ENCODE measurements at regions not wholly inside any gene's neighbourhood (a gene's known extent, or its start where the extent isn't known, plus 50 kb on each side); places are given as distances from the start of the nearest gene placed in this dataset.
A peak's percentile ranks its signal among the peaks of the same experiment; 100 is the strongest.

DNA sequence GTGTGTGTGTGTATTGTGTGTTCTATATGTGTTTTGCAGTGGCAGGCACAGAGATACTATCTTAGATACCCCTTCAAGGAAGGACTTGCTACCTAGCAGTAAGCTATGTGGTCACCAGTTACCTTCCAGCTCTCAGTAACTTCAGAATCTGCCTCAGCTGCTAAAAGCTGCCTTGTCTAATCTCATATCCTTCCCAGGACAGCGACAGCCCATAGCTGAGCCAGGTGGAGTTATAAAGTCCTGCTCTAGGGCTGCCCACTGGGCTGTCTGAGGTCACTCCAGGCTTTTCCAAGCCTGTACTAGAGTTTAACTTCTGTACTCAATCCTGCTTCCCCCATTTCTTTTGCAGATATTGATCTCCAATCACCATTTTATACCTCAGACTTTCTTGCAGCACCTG lies 942.6 kb downstream of the GALC start:
- Histone ChIP-seq H3K4me1 (ENCODE audit: low read depth) (no peaks in the 10 kb centered on the region), H3K4me3 (no peak overlapping the region), H3K9me3 (ENCODE audit: low read depth) (no peaks in the 10 kb centered on the region), H3K27me3 (no peaks in the 10 kb centered on the region), H3K36me3 (no peaks in the 10 kb centered on the region), H3K27ac (no peak overlapping the region)
- TF ChIP-seq, protein P1, sequence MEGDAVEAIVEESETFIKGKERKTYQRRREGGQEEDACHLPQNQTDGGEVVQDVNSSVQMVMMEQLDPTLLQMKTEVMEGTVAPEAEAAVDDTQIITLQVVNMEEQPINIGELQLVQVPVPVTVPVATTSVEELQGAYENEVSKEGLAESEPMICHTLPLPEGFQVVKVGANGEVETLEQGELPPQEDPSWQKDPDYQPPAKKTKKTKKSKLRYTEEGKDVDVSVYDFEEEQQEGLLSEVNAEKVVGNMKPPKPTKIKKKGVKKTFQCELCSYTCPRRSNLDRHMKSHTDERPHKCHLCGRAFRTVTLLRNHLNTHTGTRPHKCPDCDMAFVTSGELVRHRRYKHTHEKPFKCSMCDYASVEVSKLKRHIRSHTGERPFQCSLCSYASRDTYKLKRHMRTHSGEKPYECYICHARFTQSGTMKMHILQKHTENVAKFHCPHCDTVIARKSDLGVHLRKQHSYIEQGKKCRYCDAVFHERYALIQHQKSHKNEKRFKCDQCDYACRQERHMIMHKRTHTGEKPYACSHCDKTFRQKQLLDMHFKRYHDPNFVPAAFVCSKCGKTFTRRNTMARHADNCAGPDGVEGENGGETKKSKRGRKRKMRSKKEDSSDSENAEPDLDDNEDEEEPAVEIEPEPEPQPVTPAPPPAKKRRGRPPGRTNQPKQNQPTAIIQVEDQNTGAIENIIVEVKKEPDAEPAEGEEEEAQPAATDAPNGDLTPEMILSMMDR (IDR thresholded peaks at IDR 0.05; ENCODE audit: low read depth, low read length), result no peak
- no peak for DNase-seq (ENCODE audit: low read depth in 1 of 2, low spot score in 1 of 2)

DNA sequence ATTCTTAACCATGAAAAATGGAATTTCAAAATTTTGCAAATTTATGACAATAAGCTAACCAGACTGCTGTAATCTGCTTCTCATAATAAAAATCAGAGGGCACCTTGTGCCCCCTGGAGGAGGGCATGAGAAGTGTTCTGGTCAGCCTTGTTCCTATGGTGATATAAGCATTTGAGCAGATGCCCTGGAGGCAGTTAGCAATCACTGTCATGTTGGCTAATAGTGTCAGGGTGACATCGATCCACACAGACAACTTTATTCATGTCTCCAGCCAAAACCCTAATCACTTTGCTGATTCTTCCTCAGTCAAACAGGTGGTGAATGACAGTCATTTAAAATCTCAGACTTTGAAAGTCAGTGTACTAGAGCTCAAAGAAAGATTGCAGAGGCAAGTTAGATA lies 943.0 kb downstream of the GALC start:
- no peaks in the 10 kb centered on the region for H3K4me1 ChIP-seq (ENCODE audit: low read depth)
- TF ChIP-seq, protein P1 (IDR thresholded peaks at IDR 0.05; ENCODE audit: low read depth, low read length), result peak; percentile 52
- H3K36me3 ChIP-seq, result no peaks in the 10 kb centered on the region
- no peaks in the 10 kb centered on the region for H3K27me3 ChIP-seq
- peak; percentile 25 to 40 for DNase-seq (ENCODE audit: low read depth in 1 of 2, low spot score in 1 of 2)
- H3K4me3 ChIP-seq, result no peak overlapping the region
- no peaks in the 10 kb centered on the region for H3K9me3 ChIP-seq (ENCODE audit: low read depth)
- H3K27ac ChIP-seq, result no peak overlapping the region

DNA sequence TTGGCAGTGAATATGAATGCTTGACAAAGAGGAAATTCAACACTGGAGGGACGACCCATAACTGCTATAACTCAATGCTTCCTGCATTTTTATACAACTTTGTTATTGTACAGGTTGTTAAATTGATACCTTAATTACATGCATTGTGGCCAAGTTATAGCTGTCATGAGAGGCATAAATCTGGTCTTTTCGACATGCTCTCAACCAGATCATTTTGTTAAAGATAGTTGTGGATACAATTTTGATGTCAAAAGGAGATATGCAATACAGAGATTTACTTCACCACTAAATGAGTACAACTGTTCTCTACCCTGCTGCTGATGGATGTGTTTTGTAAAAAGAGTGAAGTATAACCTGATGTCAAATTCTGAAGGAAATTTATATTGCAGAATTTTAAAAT lies 946.0 kb downstream of the GALC start:
- Histone ChIP-seq H3K27me3 (no peaks in the 10 kb centered on the region), H3K4me1 (ENCODE audit: low read depth) (peaks cover 3% of the 10 kb centered on the region), H3K9me3 (ENCODE audit: low read depth) (no peaks in the 10 kb centered on the region), H3K36me3 (no peaks in the 10 kb centered on the region), H3K4me3 (no peak overlapping the region), H3K27ac (no peak overlapping the region)
- DNase-seq (ENCODE audit: low read depth in 1 of 2, low spot score in 1 of 2), result no peak
- TF ChIP-seq, protein P1 (IDR thresholded peaks at IDR 0.05; ENCODE audit: low read depth, low read length), result no peak

DNA sequence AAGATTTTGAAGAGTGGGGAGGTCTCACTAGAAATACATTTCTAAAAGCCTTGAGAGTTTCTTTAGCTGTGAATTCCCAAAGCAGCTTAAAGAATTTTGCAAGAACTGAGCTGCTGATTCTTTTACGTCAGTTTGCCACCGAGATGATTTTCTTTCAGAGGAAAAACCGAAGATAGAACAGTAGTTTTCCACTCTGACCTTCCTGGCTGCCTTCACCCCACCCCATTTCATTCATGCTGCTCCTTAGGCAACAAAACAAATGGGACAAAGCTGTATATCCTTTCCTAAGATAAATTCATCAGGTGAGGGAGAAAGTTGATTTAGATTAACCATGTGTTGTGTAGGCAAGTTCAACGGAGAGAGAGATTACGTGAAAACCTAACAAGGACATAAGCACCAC lies 947.0 kb downstream of the GALC start:
- TF ChIP-seq, protein P1 (IDR thresholded peaks at IDR 0.05; ENCODE audit: low read depth, low read length), result no peak
- H3K27me3 ChIP-seq, result no peaks in the 10 kb centered on the region
- H3K9me3 ChIP-seq (ENCODE audit: low read depth), result no peaks in the 10 kb centered on the region
- H3K4me3 ChIP-seq, result no peak overlapping the region
- peaks cover 5% of the 10 kb centered on the region for H3K4me1 ChIP-seq (ENCODE audit: low read depth)
- DNase-seq (ENCODE audit: low read depth in 1 of 2, low spot score in 1 of 2), result no peak
- H3K36me3 ChIP-seq, result no peaks in the 10 kb centered on the region
- no peak overlapping the region for H3K27ac ChIP-seq

DNA sequence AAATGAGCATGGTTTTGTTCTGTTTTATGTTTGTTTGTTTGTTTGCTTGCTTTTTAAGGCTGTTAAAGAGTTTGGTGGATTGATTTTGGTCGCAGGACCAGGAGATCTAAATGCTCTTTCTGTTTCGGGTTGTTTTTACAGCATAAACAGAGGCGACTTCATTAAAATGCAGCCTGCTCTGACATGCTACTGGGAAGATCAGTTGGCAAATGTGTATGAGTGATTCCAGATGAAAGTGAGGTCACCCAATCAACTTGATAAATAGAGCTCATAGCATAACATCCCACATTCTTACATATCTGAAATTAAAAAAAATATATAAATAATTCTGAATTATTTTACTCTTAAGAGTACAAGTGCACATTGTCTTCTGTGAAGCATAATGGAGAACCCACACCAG lies 947.7 kb downstream of the GALC start:
- Histone ChIP-seq H3K4me3 (no peak overlapping the region), H3K27ac (no peak overlapping the region), H3K36me3 (no peaks in the 10 kb centered on the region), H3K27me3 (no peaks in the 10 kb centered on the region), H3K9me3 (ENCODE audit: low read depth) (no peaks in the 10 kb centered on the region), H3K4me1 (ENCODE audit: low read depth) (peaks cover 5% of the 10 kb centered on the region)
- DNase-seq (ENCODE audit: low read depth in 1 of 2, low spot score in 1 of 2), result no peak
- TF ChIP-seq, protein P1 (IDR thresholded peaks at IDR 0.05; ENCODE audit: low read depth, low read length), result no peak

DNA sequence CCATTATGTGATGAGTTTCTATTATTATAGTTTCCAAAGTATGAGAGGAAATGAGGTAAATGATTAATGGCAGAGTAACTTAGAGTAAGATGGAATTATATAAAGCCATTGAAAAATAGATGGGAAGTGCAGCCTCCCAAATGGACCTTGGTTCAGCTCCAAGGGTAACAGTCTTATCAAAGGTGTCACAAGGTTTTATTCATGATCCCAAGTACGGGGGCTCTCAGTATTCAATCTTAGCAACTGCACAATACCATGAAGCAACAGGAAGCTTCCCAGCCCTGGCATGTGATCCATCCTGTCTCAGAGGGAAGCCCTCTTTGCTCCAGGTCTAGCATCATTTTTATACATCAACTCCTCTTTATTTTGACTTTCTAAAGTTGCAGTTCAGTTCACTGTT lies 948.2 kb downstream of the GALC start:
- Histone ChIP-seq H3K4me1 (ENCODE audit: low read depth) (peaks cover 5% of the 10 kb centered on the region), H3K9me3 (ENCODE audit: low read depth) (no peaks in the 10 kb centered on the region), H3K36me3 (no peaks in the 10 kb centered on the region), H3K27me3 (no peaks in the 10 kb centered on the region), H3K4me3 (no peak overlapping the region), H3K27ac (no peak overlapping the region)
- TF ChIP-seq, protein P1 (IDR thresholded peaks at IDR 0.05; ENCODE audit: low read depth, low read length), result no peak
- no peak for DNase-seq (ENCODE audit: low read depth in 1 of 2, low spot score in 1 of 2)
